Adrenal gland (tissue), 9 donors: ENCODE measurements at regions not wholly inside any gene's neighbourhood (a gene's known extent, or its start where the extent isn't known, plus 50 kb on each side); places are given as distances from the start of the nearest gene placed in this dataset.
"Not testable (repeated sequence)": the region's sequence is repeated elsewhere in the genome, so short reads cannot be mapped to it uniquely, and the experiment has no call there.

Experiments
- DNase-seq, 7 donors: peaks; one replicate each; pipeline ENCODE4 v3.0.0-alpha.2; 2019 to 2020
- H3K27ac ChIP-seq, 5 donors: fragments of 200-600 bp; sonication (generic) in 4 of 5; 1 replicate in 3 of 5; 2 replicates in 2 of 5; pipeline versions ENCODE4 v1.5.1 to v1.8.0; 2016 to 2020; ENCODE audit warnings: mild to moderate bottlenecking in 1 of 5
- H3K27me3 ChIP-seq: fragments of 200-600 bp; 2 replicates; pipeline ENCODE4 v1.8.0; 2021
- H3K36me3 ChIP-seq, 2 donors: fragments of 200-600 bp; replicated peaks in 1 of 2; 1 replicate in 1 of 2; 2 replicates in 1 of 2; pipeline versions ENCODE4 v1.5.1 to v1.8.0; 2018 to 2022
- H3K4me1 ChIP-seq, 2 donors: fragments of 200-600 bp; replicated peaks in 1 of 2; 1 replicate in 1 of 2; 2 replicates in 1 of 2; pipeline versions ENCODE4 v1.5.1 to v1.8.0; 2018 to 2021
- H3K4me3 ChIP-seq, 4 donors: fragments of 200-600 bp; sonication (generic) in 3 of 4; one replicate each; pipeline ENCODE4 v1.5.1; 2016 to 2018
- H3K9me3 ChIP-seq, 3 donors: fragments of 200-600 bp; sonication (generic) in 1 of 3; replicated peaks in 1 of 3; 1 replicate in 2 of 3; 2 replicates in 1 of 3; pipeline versions ENCODE4 v1.5.1 to v1.8.0; 2016 to 2021
- CTCF ChIP-seq, 6 experiments: fragments of 450-650 bp in 4 of 6; fragments of 200-600 bp in 2 of 6; sonication (generic) in 1 of 6; IDR thresholded peaks; 1 replicate in 5 of 6; 2 replicates in 1 of 6; pipeline versions ENCODE4 v1.5.1 to v1.8.0; 2016 to 2021; ENCODE audit warnings: antibody characterized with exemption in 6 of 6, mild to moderate bottlenecking in 2 of 6, moderate library complexity in 1 of 6
- POLR2A ChIP-seq, 2 donors: fragments of 450-650 bp; IDR thresholded peaks; one replicate each; pipeline ENCODE4 v1.6.1; 2017; ENCODE audit warnings: antibody characterized with exemption in 2 of 2, mild to moderate bottlenecking in 2 of 2, moderate library complexity in 1 of 2
- WGBS, 4 donors: extraction: QIAGEN DNeasy Blood & Tissue Kit in 2 of 4; methylation state at CpG; one replicate each; pipeline versions ENCODE4 v1.1.5 to v1.1.7; 2013 to 2017; 5-methylcytosine and 5-hydroxymethylcytosine counted together
- intact Hi-C, 2 donors: fragments of 100-400 bp; cut with DNase I; formaldehyde crosslinking; loops; one replicate each; pipeline versions ENCODE4 v1.14.1 to v1.15.0; 2022 to 2023
- donor health status: healthy with polysubstance abuse.
- donor health status: Bipolar disorder and iron deficiency.
- donor health status: DM: yes; HTN: yes; CAD: no.
- donor health status: DM: no; HTN: no; CAD: no.
- donor health status: DM: no; HTN: no; CAD: no.

- no peak overlapping the region for H3K4me3 ChIP-seq
- H3K36me3 ChIP-seq = no peaks in the 10 kb centered on the region
- 74 to 90% (median 82%) methylated on average over 2 of the region's 2 CpGs for WGBS, 4 donors
- H3K27ac ChIP-seq = no peak overlapping the region
- intact Hi-C loops = no loop called here
- no peak for TF ChIP-seq POLR2A (IDR thresholded peaks at IDR 0.05)
- no peak for TF ChIP-seq CTCF (IDR thresholded peaks at IDR 0.05)
- no peak for DNase-seq
- H3K4me1 ChIP-seq = no peaks in the 10 kb centered on the region
- no peaks in the 10 kb centered on the region for H3K9me3 ChIP-seq
- H3K27me3 ChIP-seq = no peaks in the 10 kb centered on the region
Measured at GRCh38 chr10:3559011-3559410, 226.0 kb downstream of the KLF6 start.

GRCh38 chr10:3556191-3557017 is 228.6 kb downstream of the KLF6 start:
- WGBS, 4 donors = 56 to 90% (median 84%) methylated on average over 46 of the region's 46 CpGs
- H3K27me3 ChIP-seq, H3K36me3 ChIP-seq, H3K9me3 ChIP-seq, H3K4me1 ChIP-seq, intact Hi-C loops, DNase-seq, H3K4me3 ChIP-seq, H3K27ac ChIP-seq: not testable (repeated sequence)

GRCh38 chr10:3554121-3554522 is 230.9 kb downstream of the KLF6 start:
- Histone ChIP-seq H3K27ac (no peak overlapping the region), H3K4me1 (no peaks in the 10 kb centered on the region), H3K27me3 (no peaks in the 10 kb centered on the region), H3K9me3 (no peaks in the 10 kb centered on the region), H3K4me3 (no peak overlapping the region), H3K36me3 (no peaks in the 10 kb centered on the region)
- 56 to 84% (median 70%) methylated on average over 10 of the region's 10 CpGs for WGBS, 4 donors
- DNase-seq = no peak
- intact Hi-C loops = no loop called here
- no peak for TF ChIP-seq POLR2A (IDR thresholded peaks at IDR 0.05)
- no peak for TF ChIP-seq CTCF (IDR thresholded peaks at IDR 0.05)

GRCh38 chr10:3552281-3552680 is 232.7 kb downstream of the KLF6 start:
- 85 to 93% (median 89%) methylated on average over 9 of the region's 9 CpGs for WGBS, 4 donors
- Histone ChIP-seq H3K27me3 (no peaks in the 10 kb centered on the region), H3K9me3 (no peaks in the 10 kb centered on the region), H3K36me3 (no peaks in the 10 kb centered on the region), H3K27ac (no peak overlapping the region), H3K4me3 (no peak overlapping the region), H3K4me1 (no peaks in the 10 kb centered on the region)
- TF ChIP-seq CTCF (IDR thresholded peaks at IDR 0.05) = no peak
- TF ChIP-seq POLR2A (IDR thresholded peaks at IDR 0.05) = no peak
- no peak for DNase-seq
- intact Hi-C loops = no loop called here

GRCh38 chr10:3551761-3552160 is 233.2 kb downstream of the KLF6 start:
- intact Hi-C loops = no loop called here
- H3K27me3 ChIP-seq = no peaks in the 10 kb centered on the region
- H3K9me3 ChIP-seq = no peaks in the 10 kb centered on the region
- TF ChIP-seq CTCF (IDR thresholded peaks at IDR 0.05) (no peak), POLR2A (IDR thresholded peaks at IDR 0.05) (no peak)
- H3K27ac ChIP-seq = no peak overlapping the region
- WGBS, 4 donors = 81 to 91% (median 89%) methylated on average over 11 of the region's 11 CpGs
- no peaks in the 10 kb centered on the region for H3K36me3 ChIP-seq
- no peak for DNase-seq
- H3K4me3 ChIP-seq = no peak overlapping the region
- no peaks in the 10 kb centered on the region for H3K4me1 ChIP-seq
